Right renal cortex interstitium (tissue), 3 donors: ENCODE measurements at regions not wholly inside any gene's neighbourhood (a gene's known extent, or its start where the extent isn't known, plus 50 kb on each side); places are given as distances from the start of the nearest gene placed in this dataset.
"Not testable (repeated sequence)": the region's sequence is repeated elsewhere in the genome, so short reads cannot be mapped to it uniquely, and the experiment has no call there.

Experiments used
- DNase-seq, 3 donors: peaks; one replicate each; pipeline ENCODE4 v3.0.0-alpha.2; 2013; ENCODE audit warnings: low read depth in 3 of 3, low spot score in 2 of 3

- no peak for DNase-seq
Measured at GRCh38 chr9:106772523-106773290, 90.3 kb upstream of the ZNF462 start.

GRCh38 chr9:106773750-106774149, 89.2 kb upstream of the ZNF462 start:
- no peak for DNase-seq

- no peak for DNase-seq
Measured at GRCh38 chr9:106775960-106776359, 87.0 kb upstream of the ZNF462 start.

- DNase-seq = no peak
Measured at GRCh38 chr9:106779796-106780195, 83.2 kb upstream of the ZNF462 start.

GRCh38 chr9:106783121-106783520, 79.8 kb upstream of the ZNF462 start:
- DNase-seq = no peak

- DNase-seq = no peak
Measured at GRCh38 chr9:106784076-106784475, 78.9 kb upstream of the ZNF462 start.

GRCh38 chr9:106785200-106785599, 77.8 kb upstream of the ZNF462 start:
- DNase-seq = no peak

GRCh38 chr9:106788021-106788420, 74.9 kb upstream of the ZNF462 start:
- DNase-seq = not testable (repeated sequence)

GRCh38 chr9:106795031-106795430, 67.9 kb upstream of the ZNF462 start:
- no peak for DNase-seq

- no peak for DNase-seq
Measured at GRCh38 chr9:106796771-106797170, 66.2 kb upstream of the ZNF462 start.

- DNase-seq = no peak
Measured at GRCh38 chr9:106797299-106797698, 65.7 kb upstream of the ZNF462 start.

- no peak for DNase-seq
Measured at GRCh38 chr9:106798016-106798799, 64.8 kb upstream of the ZNF462 start.

- DNase-seq = no peak
Measured at GRCh38 chr9:106799152-106799551, 63.8 kb upstream of the ZNF462 start.

- DNase-seq = no peak
Measured at GRCh38 chr9:106800701-106801270, 62.2 kb upstream of the ZNF462 start.

- DNase-seq = no peak
Measured at GRCh38 chr9:106801816-106802215, 61.1 kb upstream of the ZNF462 start.
